Type B pancreatic cell (in vitro differentiated cells): ENCODE measurements at regions not wholly inside any gene's neighbourhood (a gene's known extent, or its start where the extent isn't known, plus 50 kb on each side); places are given as distances from the start of the nearest gene placed in this dataset.

Experiments
- DNase-seq: peaks from one replicate; pipeline ENCODE4 v3.0.0; 2021; ENCODE audit warnings: mixed read lengths; ENCODE audit not compliant: unreplicated experiment; ENCODE audit errors: extremely low spot score
- H3K27ac Mint-ChIP-seq: 2 replicates; pipeline ENCODE4 v1.8.0; 2021; ENCODE audit warnings: mild to moderate bottlenecking, mixed read lengths
- H3K27me3 Mint-ChIP-seq: 2 replicates; pipeline ENCODE4 v1.8.0; 2021; ENCODE audit warnings: mixed read lengths
- H3K36me3 Mint-ChIP-seq: 2 replicates; pipeline ENCODE4 v1.8.0; 2021; ENCODE audit warnings: mixed read lengths
- H3K4me1 Mint-ChIP-seq: one replicate; pipeline ENCODE4 v1.8.0; 2021; ENCODE audit warnings: mixed read lengths; ENCODE audit not compliant: unreplicated experiment
- H3K4me3 Mint-ChIP-seq: 2 replicates; pipeline ENCODE4 v1.8.0; 2021; ENCODE audit warnings: mild to moderate bottlenecking, mixed read lengths
- H3K9me3 Mint-ChIP-seq: 2 replicates; pipeline ENCODE4 v1.8.0; 2021; ENCODE audit warnings: mixed read lengths
- TF ChIP-seq, protein P1 (sequence below): fragments of 200-600 bp; sonication (generic); conservative IDR thresholded peaks from 2 replicates; pipeline ENCODE4 v1.5.0; 2021; ENCODE audit warnings: antibody characterized with exemption, mild to moderate bottlenecking

DNA sequence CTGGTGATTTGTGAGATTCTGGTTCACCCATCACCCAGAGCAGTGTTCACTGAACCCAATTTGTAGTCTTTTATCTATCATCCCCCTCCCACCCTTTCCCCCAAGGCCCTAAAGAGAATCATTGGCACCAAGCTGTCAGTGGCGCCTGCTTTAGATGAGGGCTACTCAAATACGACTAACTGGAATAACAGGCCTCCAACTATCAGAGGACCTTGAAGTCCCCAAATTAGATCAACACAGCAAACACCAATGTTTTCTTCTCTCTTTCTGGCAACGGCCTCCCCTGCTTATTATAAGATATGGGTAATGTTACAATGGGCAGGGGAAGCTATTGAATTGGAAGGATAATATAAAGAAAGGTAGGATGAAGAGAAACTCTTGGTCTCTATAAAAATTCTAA, 232.3 kb downstream of the SCG2 start:
- no peaks in the 10 kb centered on the region for H3K9me3 Mint-ChIP-seq

DNA sequence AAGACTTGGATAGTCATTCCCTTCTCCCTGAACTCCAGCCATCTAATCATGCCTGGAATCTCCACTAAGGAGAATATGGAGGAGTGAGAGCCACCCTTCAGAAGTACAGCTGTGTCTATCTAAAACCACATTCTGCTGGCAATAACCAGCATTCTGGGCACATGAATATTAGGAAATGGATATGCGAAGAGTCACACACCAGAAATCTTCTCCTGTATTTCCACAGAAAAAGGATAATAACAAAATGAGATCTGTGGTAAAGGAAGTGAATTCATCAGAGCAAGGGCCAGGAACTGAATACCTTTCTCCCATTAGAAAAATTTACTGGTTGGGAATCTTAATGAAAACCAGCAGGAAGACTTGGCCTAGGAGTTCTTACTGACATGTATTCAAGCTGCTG, 218.8 kb downstream of the SCG2 start:
- H3K27ac Mint-ChIP-seq = no peak overlapping the region
- no peaks in the 10 kb centered on the region for H3K4me1 Mint-ChIP-seq
- TF ChIP-seq, protein P1, sequence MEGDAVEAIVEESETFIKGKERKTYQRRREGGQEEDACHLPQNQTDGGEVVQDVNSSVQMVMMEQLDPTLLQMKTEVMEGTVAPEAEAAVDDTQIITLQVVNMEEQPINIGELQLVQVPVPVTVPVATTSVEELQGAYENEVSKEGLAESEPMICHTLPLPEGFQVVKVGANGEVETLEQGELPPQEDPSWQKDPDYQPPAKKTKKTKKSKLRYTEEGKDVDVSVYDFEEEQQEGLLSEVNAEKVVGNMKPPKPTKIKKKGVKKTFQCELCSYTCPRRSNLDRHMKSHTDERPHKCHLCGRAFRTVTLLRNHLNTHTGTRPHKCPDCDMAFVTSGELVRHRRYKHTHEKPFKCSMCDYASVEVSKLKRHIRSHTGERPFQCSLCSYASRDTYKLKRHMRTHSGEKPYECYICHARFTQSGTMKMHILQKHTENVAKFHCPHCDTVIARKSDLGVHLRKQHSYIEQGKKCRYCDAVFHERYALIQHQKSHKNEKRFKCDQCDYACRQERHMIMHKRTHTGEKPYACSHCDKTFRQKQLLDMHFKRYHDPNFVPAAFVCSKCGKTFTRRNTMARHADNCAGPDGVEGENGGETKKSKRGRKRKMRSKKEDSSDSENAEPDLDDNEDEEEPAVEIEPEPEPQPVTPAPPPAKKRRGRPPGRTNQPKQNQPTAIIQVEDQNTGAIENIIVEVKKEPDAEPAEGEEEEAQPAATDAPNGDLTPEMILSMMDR = no peak
- H3K27me3 Mint-ChIP-seq = peaks cover 15% of the 10 kb centered on the region
- no peaks in the 10 kb centered on the region for H3K9me3 Mint-ChIP-seq
- DNase-seq = no peak
- H3K36me3 Mint-ChIP-seq = no peaks in the 10 kb centered on the region
- H3K4me3 Mint-ChIP-seq = no peak overlapping the region

More for the DNA sequence above, 232.3 kb downstream of the SCG2 start:
- TF ChIP-seq, protein P1 = no peak
- Mint-ChIP-seq H3K4me1 (no peaks in the 10 kb centered on the region), H3K27ac (no peak overlapping the region), H3K27me3 (peaks cover 11% of the 10 kb centered on the region), H3K36me3 (no peaks in the 10 kb centered on the region), H3K4me3 (no peak overlapping the region)
- DNase-seq = no peak

DNA sequence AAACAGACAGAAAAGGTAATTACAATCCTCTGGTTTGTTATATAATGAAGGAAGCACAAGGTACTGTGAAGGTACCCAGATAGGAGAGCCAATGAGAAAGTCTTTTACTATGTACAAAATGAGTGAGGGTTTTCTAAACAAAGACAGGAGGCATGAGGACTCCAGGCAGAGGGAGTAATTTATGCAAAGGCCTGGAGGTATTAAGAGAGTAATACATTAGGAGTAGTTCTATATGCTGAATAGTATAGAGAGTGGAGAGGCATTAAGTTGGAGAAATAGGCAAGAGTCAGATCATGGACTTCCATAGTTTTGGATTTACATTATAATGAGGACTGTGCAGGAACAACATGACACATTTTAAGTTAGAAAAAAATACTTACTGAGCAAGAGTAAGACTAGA, 216.0 kb downstream of the SCG2 start:
- H3K27me3 Mint-ChIP-seq = peaks cover 10% of the 10 kb centered on the region
- H3K36me3 Mint-ChIP-seq = no peaks in the 10 kb centered on the region
- no peak overlapping the region for H3K27ac Mint-ChIP-seq
- no peak overlapping the region for H3K4me3 Mint-ChIP-seq
- H3K4me1 Mint-ChIP-seq = no peaks in the 10 kb centered on the region
- TF ChIP-seq, protein P1 = no peak
- no peak for DNase-seq
- no peaks in the 10 kb centered on the region for H3K9me3 Mint-ChIP-seq

DNA sequence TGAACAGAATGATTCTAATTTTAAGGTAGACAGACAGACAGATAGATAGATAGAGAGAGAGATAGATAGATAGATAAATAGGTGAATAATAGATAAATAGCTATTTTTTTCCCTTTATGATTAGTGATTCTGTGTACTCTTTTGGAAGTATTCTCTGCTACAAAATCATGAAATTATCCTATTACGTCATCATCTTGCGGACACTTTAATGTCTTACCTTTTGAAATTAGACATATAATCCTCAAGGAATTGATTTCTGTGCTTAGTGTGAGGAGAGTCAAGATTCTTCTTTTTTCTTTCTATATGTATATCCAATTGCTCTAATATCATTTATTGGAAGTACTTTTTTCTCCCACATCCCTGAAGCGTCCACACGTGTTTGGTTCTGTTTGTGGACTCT, 215.2 kb downstream of the SCG2 start:
- Mint-ChIP-seq H3K36me3 (no peaks in the 10 kb centered on the region), H3K4me3 (no peak overlapping the region), H3K27ac (no peak overlapping the region), H3K27me3 (peaks cover 10% of the 10 kb centered on the region), H3K4me1 (no peaks in the 10 kb centered on the region), H3K9me3 (no peaks in the 10 kb centered on the region)
- no peak for DNase-seq
- TF ChIP-seq, protein P1 = no peak

DNA sequence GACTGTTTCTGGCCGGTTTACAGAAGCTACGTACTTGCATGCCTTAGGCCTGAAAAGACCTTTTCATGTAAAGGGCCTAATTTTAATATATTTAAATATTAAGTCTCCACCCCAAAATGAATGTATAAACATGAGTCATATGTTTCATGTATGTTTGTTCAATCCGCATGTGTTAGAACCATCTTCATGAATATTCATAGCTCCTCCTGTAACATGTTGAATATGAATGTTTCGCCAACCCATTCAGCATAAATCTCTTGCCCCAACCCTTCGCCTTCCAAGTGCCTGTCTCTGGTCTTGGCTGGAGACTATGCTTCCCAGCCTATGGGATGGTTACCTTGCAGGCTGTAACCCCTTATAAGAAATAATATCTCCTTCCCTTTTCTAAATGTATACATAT, 212.5 kb downstream of the SCG2 start:
- no peak for DNase-seq
- Mint-ChIP-seq H3K9me3 (peaks cover 5% of the 10 kb centered on the region), H3K4me1 (no peaks in the 10 kb centered on the region), H3K36me3 (no peaks in the 10 kb centered on the region), H3K4me3 (no peak overlapping the region), H3K27me3 (peaks cover 7% of the 10 kb centered on the region), H3K27ac (no peak overlapping the region)
- TF ChIP-seq, protein P1 = no peak

DNA sequence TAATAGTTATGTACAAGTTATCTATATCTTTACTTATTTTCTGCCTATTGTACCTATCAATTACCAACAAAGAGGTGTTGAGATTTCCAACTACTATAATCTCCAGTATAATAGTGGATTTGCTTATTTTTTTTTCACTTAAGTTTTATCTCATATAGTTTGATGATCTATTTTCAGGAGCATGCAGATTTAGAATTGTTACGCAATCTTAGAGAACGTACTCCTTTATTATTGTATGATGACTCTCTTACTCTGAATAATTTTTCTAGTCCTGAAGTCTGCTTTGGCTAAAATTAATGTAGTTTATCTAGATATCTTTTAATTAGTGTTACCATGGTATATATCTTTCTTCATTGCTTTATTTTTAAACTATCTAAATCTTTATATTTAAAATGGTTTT, 205.2 kb downstream of the SCG2 start:
- TF ChIP-seq, protein P1 = no peak
- Mint-ChIP-seq H3K4me1 (no peaks in the 10 kb centered on the region), H3K27me3 (no peaks in the 10 kb centered on the region), H3K4me3 (no peak overlapping the region), H3K36me3 (no peaks in the 10 kb centered on the region), H3K27ac (no peak overlapping the region), H3K9me3 (peaks cover 9% of the 10 kb centered on the region)
- DNase-seq = no peak
